ENCODE measurements at regions not wholly inside any gene's neighbourhood (a gene's known extent, or its start where the extent isn't known, plus 50 kb on each side); places are given as distances from the start of the nearest gene placed in this dataset.

GRCh38 chr20:52011093-52011492, 180.5 kb downstream of the ZFP64 start:
- no peak for TF ChIP-seq CTCF (IDR thresholded peaks at IDR 0.05)
- no peak for TF ChIP-seq POLR2A (IDR thresholded peaks at IDR 0.05)
